Endothelial cell of umbilical vein (primary cell): ENCODE measurements at regions not wholly inside any gene's neighbourhood (a gene's known extent, or its start where the extent isn't known, plus 50 kb on each side); places are given as distances from the start of the nearest gene placed in this dataset.

ENCODE experiments used
- POLR2A ChIP-seq: IDR thresholded peaks from 2 replicates; pipeline ENCODE4 v1.6.1; 2012; ENCODE audit warnings: low read depth, mild to moderate bottlenecking, control low read depth, low read length
- TF ChIP-seq, protein P1 (sequence below), 2 donors: IDR thresholded peaks; 1 replicate in 1 of 2; 2 replicates in 1 of 2; pipeline ENCODE4 v1.5.1; 2011; ENCODE audit warnings: low read length in 2 of 2, mild to moderate bottlenecking in 2 of 2, moderate library complexity in 2 of 2, control low read depth in 1 of 2, inconsistent platforms in 1 of 2, low read depth in 1 of 2; ENCODE audit not compliant: insufficient read depth in 1 of 2; ENCODE audit errors: extremely low read depth in 1 of 2

DNA sequence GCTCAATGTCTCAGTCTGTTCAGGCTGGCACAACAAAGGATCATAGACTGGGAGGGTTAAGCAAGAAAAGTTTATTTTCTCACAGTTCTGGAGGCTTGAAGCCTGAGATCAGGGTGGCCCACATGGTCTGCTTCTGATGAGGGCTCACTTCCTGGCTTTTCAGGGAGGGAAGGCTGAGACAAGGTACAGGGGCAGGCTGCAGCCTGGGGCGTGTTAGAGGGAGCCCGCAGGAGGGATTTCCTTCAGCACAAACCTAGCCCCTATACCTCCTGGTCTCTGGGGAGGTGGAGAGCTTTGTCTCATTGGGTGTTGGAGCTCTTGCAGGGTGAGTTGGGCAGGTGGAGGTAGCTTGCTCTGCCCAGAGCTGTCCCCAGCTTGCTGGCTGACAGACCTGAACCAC lies 81.1 kb upstream of the GPR6 start:
- TF ChIP-seq POLR2A, result no peak
- TF ChIP-seq, protein P1, sequence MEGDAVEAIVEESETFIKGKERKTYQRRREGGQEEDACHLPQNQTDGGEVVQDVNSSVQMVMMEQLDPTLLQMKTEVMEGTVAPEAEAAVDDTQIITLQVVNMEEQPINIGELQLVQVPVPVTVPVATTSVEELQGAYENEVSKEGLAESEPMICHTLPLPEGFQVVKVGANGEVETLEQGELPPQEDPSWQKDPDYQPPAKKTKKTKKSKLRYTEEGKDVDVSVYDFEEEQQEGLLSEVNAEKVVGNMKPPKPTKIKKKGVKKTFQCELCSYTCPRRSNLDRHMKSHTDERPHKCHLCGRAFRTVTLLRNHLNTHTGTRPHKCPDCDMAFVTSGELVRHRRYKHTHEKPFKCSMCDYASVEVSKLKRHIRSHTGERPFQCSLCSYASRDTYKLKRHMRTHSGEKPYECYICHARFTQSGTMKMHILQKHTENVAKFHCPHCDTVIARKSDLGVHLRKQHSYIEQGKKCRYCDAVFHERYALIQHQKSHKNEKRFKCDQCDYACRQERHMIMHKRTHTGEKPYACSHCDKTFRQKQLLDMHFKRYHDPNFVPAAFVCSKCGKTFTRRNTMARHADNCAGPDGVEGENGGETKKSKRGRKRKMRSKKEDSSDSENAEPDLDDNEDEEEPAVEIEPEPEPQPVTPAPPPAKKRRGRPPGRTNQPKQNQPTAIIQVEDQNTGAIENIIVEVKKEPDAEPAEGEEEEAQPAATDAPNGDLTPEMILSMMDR (IDR thresholded peaks at IDR 0.05; ENCODE audit: extremely low read depth in 1 of 2, insufficient read depth in 1 of 2, low read depth in 1 of 2, low read length in 2 of 2), result no peak
